Astrocyte of the cerebellum (primary cell): ENCODE measurements at regions not wholly inside any gene's neighbourhood (a gene's known extent, or its start where the extent isn't known, plus 50 kb on each side); places are given as distances from the start of the nearest gene placed in this dataset.

ENCODE experiments used
- DNase-seq: peaks from one replicate; pipeline ENCODE4 v3.0.0-alpha.2; 2011; ENCODE audit warnings: low read depth
- H3K4me3 ChIP-seq: 2 replicates; pipeline ENCODE4 v1.5.1; 2011; ENCODE audit warnings: mild to moderate bottlenecking, low read depth, low read length, moderate library complexity
- CTCF ChIP-seq: IDR thresholded peaks from 2 replicates; pipeline ENCODE4 v1.5.1; 2012; ENCODE audit warnings: low read length, low read depth, moderate library complexity, mild to moderate bottlenecking; ENCODE audit errors: missing control alignments
- in situ Hi-C: cut with HindIII; loops from 2 replicates; pipeline ENCODE4 v1.10.0; 2017; ENCODE audit warnings: low sequenced_read_pairs

- no peak for TF ChIP-seq CTCF
- DNase-seq: no peak
- no peak overlapping the region for H3K4me3 ChIP-seq
- in situ Hi-C loops: no loop called here
Measured at GRCh38 chr5:173667702-173668101, 51.3 kb upstream of the BOD1 start.

GRCh38 chr5:173668245-173668800 lies 51.9 kb upstream of the BOD1 start:
- in situ Hi-C loops: no loop called here
- no peak for DNase-seq
- H3K4me3 ChIP-seq: no peak overlapping the region
- no peak for TF ChIP-seq CTCF

- in situ Hi-C loops: no loop called here
Measured at GRCh38 chr5:173668910-173669309, 52.5 kb upstream of the BOD1 start.

GRCh38 chr5:173669483-173669882 lies 53.0 kb upstream of the BOD1 start:
- DNase-seq: no peak
- no peak for TF ChIP-seq CTCF
- in situ Hi-C loops: no loop called here

More at GRCh38 chr5:173668910-173669309, 52.5 kb upstream of the BOD1 start:
- DNase-seq: no peak
- no peak for TF ChIP-seq CTCF
- no peak overlapping the region for H3K4me3 ChIP-seq

GRCh38 chr5:173670130-173670651 lies 53.7 kb upstream of the BOD1 start:
- DNase-seq: no peak
- H3K4me3 ChIP-seq: no peak overlapping the region
- no peak for TF ChIP-seq CTCF
- in situ Hi-C loops: no loop called here

More at GRCh38 chr5:173669483-173669882, 53.0 kb upstream of the BOD1 start:
- no peak overlapping the region for H3K4me3 ChIP-seq

GRCh38 chr5:173670791-173671120 lies 54.3 kb upstream of the BOD1 start:
- no peak overlapping the region for H3K4me3 ChIP-seq
- TF ChIP-seq CTCF: no peak
- DNase-seq: no peak
- in situ Hi-C loops: no loop called here
